ENCODE measurements at regions not wholly inside any gene's neighbourhood (a gene's known extent, or its start where the extent isn't known, plus 50 kb on each side); places are given as distances from the start of the nearest gene placed in this dataset.

- Histone ChIP-seq H3K9me3 (no peaks in the 10 kb centered on the region), H3K4me2 (no peak overlapping the region), H3K4me3 (no peak overlapping the region), H3K4me1 (no peaks in the 10 kb centered on the region), H3K27ac (no peak overlapping the region)
- ChIA-PET CTCF (no interaction called here), POLR2A (no interaction called here)
- ATAC-seq = no peak
- no peak for DNase-seq (ENCODE audit: low read depth in 1 of 2, low spot score in 1 of 2)
- 28% methylated on average over 2 of the region's 2 CpGs for WGBS (ENCODE audit: missing lambda C conversion rate)
- no peak for FAIRE-seq
- TF ChIP-seq CBX8 (IDR thresholded peaks at IDR 0.05) (no peak), HES2 (IDR thresholded peaks at IDR 0.05) (no peak), USF2 (IDR thresholded peaks at IDR 0.05) (no peak), HOXA7 (CRISPR knock-in tag; IDR thresholded peaks at IDR 0.05) (no peak), SREBF2 (IDR thresholded peaks at IDR 0.05) (no peak), ATOH8 (CRISPR knock-in tag; IDR thresholded peaks at IDR 0.05; ENCODE audit: low read depth) (no peak), FOXS1 (CRISPR knock-in tag; IDR thresholded peaks at IDR 0.05) (no peak)
Measured at GRCh38 chr5:44914221-44914620, 105.5 kb downstream of the MRPS30 start.

GRCh38 chr5:44919560-44919959, 110.8 kb downstream of the MRPS30 start:
- CTCF ChIA-PET = no interaction called here
- Histone ChIP-seq H3K4me3 (no peak overlapping the region), H3K4me2 (no peak overlapping the region), H3K4me1 (no peaks in the 10 kb centered on the region), H3K27ac (no peak overlapping the region), H3K9me3 (no peaks in the 10 kb centered on the region)
- DNase-seq (ENCODE audit: low read depth in 1 of 2, low spot score in 1 of 2) (no peak), FAIRE-seq (no peak), ATAC-seq (no peak)
- POLR2A ChIA-PET = no interaction called here
- WGBS (ENCODE audit: missing lambda C conversion rate) = 30% methylated on average over 1 of the region's 1 CpG
- TF ChIP-seq POLR2AphosphoS2 (conservative IDR thresholded peaks at IDR 0.05; ENCODE audit: low read length) = no peak
- no peak for TF ChIP-seq POLR2A (IDR thresholded peaks at IDR 0.05; ENCODE audit: low read length)
- no peak for TF ChIP-seq KDM5A (IDR thresholded peaks at IDR 0.05)
- TF ChIP-seq HOXB13 (CRISPR knock-in tag; IDR thresholded peaks at IDR 0.05; ENCODE audit: low read depth) = no peak
- TF ChIP-seq NFE2L2 (conservative IDR thresholded peaks at IDR 0.05; ENCODE audit: low read length) = no peak
- no peak for TF ChIP-seq REST (IDR thresholded peaks at IDR 0.05)
- no peak for TF ChIP-seq MAX (IDR thresholded peaks at IDR 0.05)
- no peak for TF ChIP-seq ATOH8 (CRISPR knock-in tag; IDR thresholded peaks at IDR 0.05; ENCODE audit: low read depth)
- no peak for TF ChIP-seq RCOR1 (IDR thresholded peaks at IDR 0.05; ENCODE audit: low read depth, low read length)
- no peak for TF ChIP-seq NR3C1 (IDR thresholded peaks at IDR 0.05)
- no peak for TF ChIP-seq USF2 (IDR thresholded peaks at IDR 0.05)
- TF ChIP-seq ESRRA (IDR thresholded peaks at IDR 0.05; ENCODE audit: borderline replicate concordance, low read length) = no peak
- TF ChIP-seq ZSCAN20 (CRISPR knock-in tag; IDR thresholded peaks at IDR 0.05) = no peak
